ENCODE measurements at regions not wholly inside any gene's neighbourhood (a gene's known extent, or its start where the extent isn't known, plus 50 kb on each side); places are given as distances from the start of the nearest gene placed in this dataset.

GRCh38 chr1:157199421-157199755, 61.2 kb upstream of the ETV3 start (continued):
- TF ChIP-seq FOXP4 (CRISPR knock-in tag; IDR thresholded peaks at IDR 0.05) (no peak), ZNF671 (CRISPR knock-in tag; IDR thresholded peaks at IDR 0.05) (no peak), SOX15 (CRISPR knock-in tag; IDR thresholded peaks at IDR 0.05) (no peak), NFATC4 (CRISPR knock-in tag; IDR thresholded peaks at IDR 0.05) (no peak), TEAD4 (CRISPR knock-in tag; IDR thresholded peaks at IDR 0.05) (no peak), PRRX2 (CRISPR knock-in tag; IDR thresholded peaks at IDR 0.05) (no peak), OVOL2 (CRISPR knock-in tag; IDR thresholded peaks at IDR 0.05; ENCODE audit: borderline replicate concordance) (no peak), ZNF121 (CRISPR knock-in tag; IDR thresholded peaks at IDR 0.05) (no peak), NFE2L1 (CRISPR knock-in tag; IDR thresholded peaks at IDR 0.05) (no peak)
- TF ChIP-seq, protein P1, sequence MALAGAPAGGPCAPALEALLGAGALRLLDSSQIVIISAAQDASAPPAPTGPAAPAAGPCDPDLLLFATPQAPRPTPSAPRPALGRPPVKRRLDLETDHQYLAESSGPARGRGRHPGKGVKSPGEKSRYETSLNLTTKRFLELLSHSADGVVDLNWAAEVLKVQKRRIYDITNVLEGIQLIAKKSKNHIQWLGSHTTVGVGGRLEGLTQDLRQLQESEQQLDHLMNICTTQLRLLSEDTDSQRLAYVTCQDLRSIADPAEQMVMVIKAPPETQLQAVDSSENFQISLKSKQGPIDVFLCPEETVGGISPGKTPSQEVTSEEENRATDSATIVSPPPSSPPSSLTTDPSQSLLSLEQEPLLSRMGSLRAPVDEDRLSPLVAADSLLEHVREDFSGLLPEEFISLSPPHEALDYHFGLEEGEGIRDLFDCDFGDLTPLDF (CRISPR knock-in tag; IDR thresholded peaks at IDR 0.05), result no peak

DNA sequence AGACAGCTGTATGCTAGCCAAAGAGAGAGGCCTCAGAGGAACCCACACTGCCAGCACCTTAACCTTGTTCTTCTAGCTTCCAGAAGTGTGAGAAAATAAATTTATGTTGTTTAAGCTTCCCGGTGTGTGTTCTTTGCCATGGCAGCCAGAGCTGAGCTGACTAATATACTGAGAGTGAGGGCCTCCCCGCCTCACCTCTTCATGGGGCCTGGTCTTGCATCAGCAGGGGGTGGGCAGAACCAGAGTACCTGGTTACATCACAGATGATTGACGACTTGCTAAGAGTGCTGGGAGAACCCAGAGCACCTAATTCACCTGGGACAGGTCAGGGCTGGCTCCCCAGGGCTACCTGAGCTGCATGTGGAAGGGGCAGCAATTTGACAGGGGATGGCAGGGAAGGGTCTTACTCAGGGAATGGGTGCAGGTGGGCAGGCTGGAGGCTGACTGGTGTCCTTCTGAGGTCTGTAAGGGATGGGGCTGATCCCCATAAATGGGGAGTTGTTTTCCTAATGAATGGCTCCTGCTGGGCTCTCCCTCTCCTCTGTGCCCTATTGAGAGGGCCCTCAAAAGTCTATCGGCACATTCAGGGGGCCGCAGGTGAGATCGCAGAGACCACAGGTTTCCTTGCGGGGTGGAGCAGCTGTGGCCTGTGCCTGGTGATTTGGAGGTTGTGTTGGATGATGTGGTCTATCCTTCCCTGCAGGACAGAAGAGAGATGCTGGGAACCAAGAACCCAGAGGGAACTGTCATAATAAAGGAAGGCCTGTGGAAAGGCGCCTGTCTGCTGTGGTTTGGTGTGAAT, 60.6 kb upstream of the ETV3 start:
- DNase-seq (ENCODE audit: low spot score) (no peak), ATAC-seq (no peak)
- Mint-ChIP-seq H3K27me3 (ENCODE audit: low read depth) (peaks cover 11% of the 10 kb centered on the region), H3K27ac (no peak overlapping the region), H3K4me3 (no peak overlapping the region), H3K9me3 (no peaks in the 10 kb centered on the region), H3K36me3 (no peaks in the 10 kb centered on the region), H3K4me1 (peaks cover 23% of the 10 kb centered on the region)
- TF ChIP-seq, protein P1 (CRISPR knock-in tag; IDR thresholded peaks at IDR 0.05), result no peak
- TF ChIP-seq, protein P2, sequence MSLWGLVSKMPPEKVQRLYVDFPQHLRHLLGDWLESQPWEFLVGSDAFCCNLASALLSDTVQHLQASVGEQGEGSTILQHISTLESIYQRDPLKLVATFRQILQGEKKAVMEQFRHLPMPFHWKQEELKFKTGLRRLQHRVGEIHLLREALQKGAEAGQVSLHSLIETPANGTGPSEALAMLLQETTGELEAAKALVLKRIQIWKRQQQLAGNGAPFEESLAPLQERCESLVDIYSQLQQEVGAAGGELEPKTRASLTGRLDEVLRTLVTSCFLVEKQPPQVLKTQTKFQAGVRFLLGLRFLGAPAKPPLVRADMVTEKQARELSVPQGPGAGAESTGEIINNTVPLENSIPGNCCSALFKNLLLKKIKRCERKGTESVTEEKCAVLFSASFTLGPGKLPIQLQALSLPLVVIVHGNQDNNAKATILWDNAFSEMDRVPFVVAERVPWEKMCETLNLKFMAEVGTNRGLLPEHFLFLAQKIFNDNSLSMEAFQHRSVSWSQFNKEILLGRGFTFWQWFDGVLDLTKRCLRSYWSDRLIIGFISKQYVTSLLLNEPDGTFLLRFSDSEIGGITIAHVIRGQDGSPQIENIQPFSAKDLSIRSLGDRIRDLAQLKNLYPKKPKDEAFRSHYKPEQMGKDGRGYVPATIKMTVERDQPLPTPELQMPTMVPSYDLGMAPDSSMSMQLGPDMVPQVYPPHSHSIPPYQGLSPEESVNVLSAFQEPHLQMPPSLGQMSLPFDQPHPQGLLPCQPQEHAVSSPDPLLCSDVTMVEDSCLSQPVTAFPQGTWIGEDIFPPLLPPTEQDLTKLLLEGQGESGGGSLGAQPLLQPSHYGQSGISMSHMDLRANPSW (CRISPR knock-in tag; conservative IDR thresholded peaks at IDR 0.05; ENCODE audit: low read depth), result no peak
- TF ChIP-seq ZNF423 (CRISPR knock-in tag; IDR thresholded peaks at IDR 0.05) (no peak), ZBTB21 (CRISPR knock-in tag; IDR thresholded peaks at IDR 0.05; ENCODE audit: borderline replicate concordance) (no peak), GABPB1 (CRISPR knock-in tag; IDR thresholded peaks at IDR 0.05) (peak; percentile 91), AR (CRISPR knock-in tag; IDR thresholded peaks at IDR 0.05) (no peak), NR2C2 (CRISPR knock-in tag; IDR thresholded peaks at IDR 0.05) (no peak), GRHL2 (CRISPR knock-in tag; IDR thresholded peaks at IDR 0.05; ENCODE audit: insufficient replicate concordance, severe bottlenecking) (no peak)
- ChIA-PET POLR2A (no interaction called here), CTCF (interaction anchor here (1.4 to 1.6 kb wide), 3 partner anchors 112 to 749 kb away, joined by 3 to 5 read pairs (median 3); no protein-coding TSS in a partner anchor)

All from WTC11 (cell line).